H9 (cell line): ENCODE measurements at regions not wholly inside any gene's neighbourhood (a gene's known extent, or its start where the extent isn't known, plus 50 kb on each side); places are given as distances from the start of the nearest gene placed in this dataset.

Experiments
- DNase-seq: peaks from one replicate; pipeline ENCODE4 v3.0.0-alpha.2; 2017
- H2AFZ ChIP-seq: one replicate; pipeline ENCODE4 v1.6.1; 2013; ENCODE audit warnings: mild to moderate bottlenecking, low read length, control low read depth, moderate library complexity
- H2AK5ac ChIP-seq: 2 replicates; pipeline ENCODE4 v1.6.1; 2013; ENCODE audit warnings: low read length, control low read depth, mixed read lengths; ENCODE audit not compliant: insufficient read length
- H2BK120ac ChIP-seq: one replicate; pipeline ENCODE4 v1.6.1; 2013; ENCODE audit warnings: low read depth, mild to moderate bottlenecking, low read length, control low read depth, inconsistent platforms; ENCODE audit not compliant: poor library complexity, severe bottlenecking
- H2BK12ac ChIP-seq: 2 replicates; pipeline ENCODE4 v1.6.1; 2013; ENCODE audit warnings: low read length, control low read depth, mixed read lengths, low read depth; ENCODE audit not compliant: insufficient read length
- H2BK15ac ChIP-seq: 2 replicates; pipeline ENCODE4 v1.6.1; 2013; ENCODE audit warnings: low read depth, low read length, control low read depth
- H2BK20ac ChIP-seq: one replicate; pipeline ENCODE4 v1.6.1; 2013; ENCODE audit warnings: low read depth, mild to moderate bottlenecking, low read length, control low read depth, inconsistent platforms; ENCODE audit not compliant: poor library complexity, severe bottlenecking
- H2BK5ac ChIP-seq: 2 replicates; pipeline ENCODE4 v1.6.1; 2013; ENCODE audit warnings: low read length, control low read depth, mixed read lengths; ENCODE audit not compliant: insufficient read length
- H3K14ac ChIP-seq: 2 replicates; pipeline ENCODE4 v1.6.1; 2013; ENCODE audit warnings: low read length, control low read depth; ENCODE audit not compliant: insufficient read depth
- H3K18ac ChIP-seq: 2 replicates; pipeline ENCODE4 v1.6.1; 2013; ENCODE audit warnings: low read depth, mild to moderate bottlenecking, mixed read lengths, low read length, control low read depth; ENCODE audit not compliant: insufficient read length
- H3K23ac ChIP-seq: 2 replicates; pipeline ENCODE4 v1.6.1; 2013; ENCODE audit warnings: low read length, control low read depth, mixed read lengths, low read depth; ENCODE audit not compliant: insufficient read length
- H3K23me2 ChIP-seq: 2 replicates; pipeline ENCODE4 v1.6.1; 2013; ENCODE audit warnings: low read depth, mild to moderate bottlenecking, mixed read lengths, low read length, control low read depth; ENCODE audit not compliant: insufficient read length, poor library complexity, severe bottlenecking
- H3K27ac ChIP-seq: 2 replicates; pipeline ENCODE4 v1.5.1; 2013; ENCODE audit warnings: low read length, control low read depth, mixed read lengths, low read depth; ENCODE audit not compliant: insufficient read length
- H3K27me3 ChIP-seq: 2 replicates; pipeline ENCODE4 v1.6.1; 2013; ENCODE audit warnings: low read length, control low read depth, inconsistent platforms; ENCODE audit not compliant: insufficient read depth
- H3K4ac ChIP-seq: 2 replicates; pipeline ENCODE4 v1.6.1; 2013; ENCODE audit warnings: low read depth, mild to moderate bottlenecking, control low read depth, inconsistent platforms, low read length, moderate library complexity
- H3K4me1 ChIP-seq: 2 replicates; pipeline ENCODE4 v1.6.1; 2013; ENCODE audit warnings: low read length, control low read depth, inconsistent platforms; ENCODE audit not compliant: insufficient read depth
- H3K4me2 ChIP-seq: 2 replicates; pipeline ENCODE4 v1.6.1; 2013; ENCODE audit warnings: low read length, control low read depth, mixed read lengths; ENCODE audit not compliant: insufficient read length, insufficient read depth
- H3K56ac ChIP-seq: 2 replicates; pipeline ENCODE4 v1.6.1; 2013; ENCODE audit warnings: low read depth, mild to moderate bottlenecking, mixed read lengths, low read length, control low read depth; ENCODE audit not compliant: insufficient read length
- H3K79me1 ChIP-seq: 2 replicates; pipeline ENCODE4 v1.6.1; 2013; ENCODE audit warnings: low read depth, mild to moderate bottlenecking, moderate library complexity, low read length, control low read depth, inconsistent platforms; ENCODE audit not compliant: insufficient read depth, poor library complexity, severe bottlenecking
- H3K79me2 ChIP-seq: 2 replicates; pipeline ENCODE4 v1.6.1; 2013; ENCODE audit warnings: low read length, control low read depth, inconsistent platforms; ENCODE audit not compliant: insufficient read depth
- H3K9ac ChIP-seq: 2 replicates; pipeline ENCODE4 v1.6.1; 2013; ENCODE audit warnings: low read length, control low read depth, mixed read lengths; ENCODE audit not compliant: insufficient read length; ENCODE audit errors: extremely low read depth
- H3K9me3 ChIP-seq: one replicate; pipeline ENCODE4 v1.6.1; 2013; ENCODE audit warnings: low read depth, low read length, inconsistent platforms; ENCODE audit not compliant: control insufficient read depth
- H3T11ph ChIP-seq: one replicate; pipeline ENCODE4 v1.6.1; 2013; ENCODE audit warnings: mild to moderate bottlenecking, low read length, control low read depth, inconsistent platforms
- H4K20me1 ChIP-seq: one replicate; pipeline ENCODE4 v1.6.1; 2013; ENCODE audit not compliant: control insufficient read depth, insufficient read length, insufficient read depth
- H4K5ac ChIP-seq: 2 replicates; pipeline ENCODE4 v1.6.1; 2013; ENCODE audit warnings: low read depth, mild to moderate bottlenecking, mixed read lengths, low read length, control low read depth; ENCODE audit not compliant: insufficient read length
- H4K8ac ChIP-seq: replicated peaks from 2 replicates; pipeline ENCODE4 v1.6.1; 2013; ENCODE audit warnings: low read length, control low read depth, mixed read lengths, low read depth; ENCODE audit not compliant: insufficient read length
- H4K91ac ChIP-seq: 2 replicates; pipeline ENCODE4 v1.6.1; 2013; ENCODE audit warnings: low read depth, mild to moderate bottlenecking, moderate library complexity, mixed read lengths, low read length, control low read depth; ENCODE audit not compliant: insufficient read length
- H3K27ac Mint-ChIP-seq, 3 experiments: 2 replicates in 2 of 3; 3 replicates in 1 of 3; pipeline ENCODE4 v1.8.0; 2020 to 2021; ENCODE audit warnings: mixed read lengths in 3 of 3, mild to moderate bottlenecking in 1 of 3, moderate library complexity in 1 of 3
- H3K27me3 Mint-ChIP-seq: 2 replicates; pipeline ENCODE4 v1.8.0; 2021; ENCODE audit warnings: low read depth, mild to moderate bottlenecking, moderate library complexity, mixed read lengths
- H3K36me3 Mint-ChIP-seq, 3 experiments: 2 replicates in 2 of 3; 3 replicates in 1 of 3; pipeline ENCODE4 v1.8.0; 2020 to 2021; ENCODE audit warnings: low read depth in 3 of 3, mixed read lengths in 3 of 3; ENCODE audit not compliant: insufficient read depth in 1 of 3
- H3K4me1 Mint-ChIP-seq, 2 experiments: 2 replicates each; pipeline ENCODE4 v1.8.0; 2020; ENCODE audit warnings: mixed read lengths in 2 of 2
- H3K4me3 Mint-ChIP-seq, 2 experiments: 2 replicates in 1 of 2; 3 replicates in 1 of 2; pipeline ENCODE4 v1.8.0; 2020 to 2021; ENCODE audit warnings: mild to moderate bottlenecking in 2 of 2, mixed read lengths in 2 of 2, moderate library complexity in 1 of 2
- H3K9me3 Mint-ChIP-seq, 2 experiments: 2 replicates in 1 of 2; 3 replicates in 1 of 2; pipeline ENCODE4 v1.8.0; 2020; ENCODE audit warnings: mild to moderate bottlenecking in 2 of 2, mixed read lengths in 2 of 2, moderate library complexity in 1 of 2
- CTCF ChIP-seq: fragments of 200-600 bp; sonication (generic); conservative IDR thresholded peaks from 3 replicates; pipeline ENCODE4 v1.8.0; 2021; ENCODE audit warnings: antibody characterized with exemption, mild to moderate bottlenecking
- WGBS: extraction: QIAGEN DNeasy Blood & Tissue Kit; methylation state at CpG from one replicate; pipeline ENCODE4 v1.1.7; 2013; ENCODE audit warnings: missing lambda C conversion rate, low lambda C conversion rate, mixed read lengths; ENCODE audit not compliant: insufficient read length; ENCODE audit errors: extremely low coverage; 5-methylcytosine and 5-hydroxymethylcytosine counted together

- peaks cover 26 to 31% of the 10 kb centered on the region in 2 experiments for H3K4me1 Mint-ChIP-seq
- H3K14ac ChIP-seq = no peak overlapping the region
- H2BK12ac ChIP-seq = no peak overlapping the region
- no peak overlapping the region for H4K8ac ChIP-seq
- H4K20me1 ChIP-seq = no peaks in the 10 kb centered on the region
- H3K18ac ChIP-seq = no peak overlapping the region
- H3K27ac Mint-ChIP-seq = no peak overlapping the region
- H3K23ac ChIP-seq = no peak overlapping the region
- no peak overlapping the region for H3K27ac ChIP-seq
- H3K23me2 ChIP-seq = no peaks in the 10 kb centered on the region
- no peak overlapping the region for H3T11ph ChIP-seq
- no peaks in the 10 kb centered on the region; a peak in 1 of 5 replicates for H3K9me3 Mint-ChIP-seq
- H3K79me2 ChIP-seq = no peaks in the 10 kb centered on the region
- H2BK15ac ChIP-seq = no peak overlapping the region
- no peak overlapping the region for H3K4me3 Mint-ChIP-seq
- H3K36me3 Mint-ChIP-seq = no peaks in the 10 kb centered on the region; a peak in 1 of 7 replicates
- H3K4me1 ChIP-seq = peaks cover 3% of the 10 kb centered on the region; the same call in 1 of the 2 replicates
- H3K4me2 ChIP-seq = no peak overlapping the region
- no peak overlapping the region for H2BK20ac ChIP-seq
- H2AFZ ChIP-seq = no peak overlapping the region
- no peak overlapping the region for H3K9ac ChIP-seq
- WGBS = no CpG with 5 or more reads among the region's 2 CpGs
- H2BK5ac ChIP-seq = no peak overlapping the region
- H3K9me3 ChIP-seq = no peaks in the 10 kb centered on the region
- no peak for TF ChIP-seq CTCF
- H3K27me3 Mint-ChIP-seq = peaks cover 20% of the 10 kb centered on the region
- no peak overlapping the region for H3K56ac ChIP-seq
- no peak for DNase-seq
- H2AK5ac ChIP-seq = no peak overlapping the region
- no peak overlapping the region for H2BK120ac ChIP-seq
- H3K27me3 ChIP-seq = no peaks in the 10 kb centered on the region; the same call in 1 of the 2 replicates
- no peak overlapping the region for H3K4ac ChIP-seq
- H3K79me1 ChIP-seq = no peaks in the 10 kb centered on the region
- H4K5ac ChIP-seq = no peak overlapping the region
- H4K91ac ChIP-seq = no peak overlapping the region
Observed at GRCh38 chr19:30283556-30283955, 88.6 kb upstream of the ZNF536 start.
